Right ventricle myocardium inferior (tissue), 1 donor: ENCODE measurements at regions not wholly inside any gene's neighbourhood (a gene's known extent, or its start where the extent isn't known, plus 50 kb on each side); places are given as distances from the start of the nearest gene placed in this dataset.
A peak's percentile ranks its signal among the peaks of the same experiment; 100 is the strongest.

Experiments
- ATAC-seq: fragments of 200-7000 bp; cut with Tn5 transposase; one replicate; pipeline ENCODE4 v1.9.1; 2020; ENCODE audit warnings: mild to moderate bottlenecking, moderate library complexity
- DNase-seq: peaks from one replicate; pipeline ENCODE4 v3.0.0; 2021; ENCODE audit errors: missing footprints
- intact Hi-C: fragments of 100-400 bp; cut with DNase I; formaldehyde crosslinking; loops from one replicate; pipeline ENCODE4 v1.11.0; 2022
- donor health status: DM: no; HTN: yes; CAD: no; lungs with severe emphysema.

DNA sequence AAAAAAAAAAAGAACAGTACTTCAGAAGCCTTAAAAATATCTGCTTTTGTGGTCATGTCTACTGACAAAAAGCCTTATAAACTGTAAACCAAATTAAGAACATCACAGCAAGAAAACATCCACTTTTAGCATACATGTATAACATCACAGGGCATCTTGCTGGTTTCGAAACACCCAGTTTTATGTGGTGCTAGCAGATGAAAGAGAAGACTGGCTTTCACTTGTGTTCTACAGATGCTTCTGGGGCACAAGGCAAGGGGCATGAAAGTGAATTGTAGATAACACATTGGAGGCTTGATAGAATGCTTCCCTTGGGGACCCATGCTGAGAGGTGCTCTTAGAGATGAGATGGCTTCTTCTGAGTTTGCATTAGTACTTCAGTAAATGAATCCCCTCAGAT is 543.7 kb upstream of the PKN2 start:
- ATAC-seq (no peak), DNase-seq (no peak)
- intact Hi-C loops: no loop called here

DNA sequence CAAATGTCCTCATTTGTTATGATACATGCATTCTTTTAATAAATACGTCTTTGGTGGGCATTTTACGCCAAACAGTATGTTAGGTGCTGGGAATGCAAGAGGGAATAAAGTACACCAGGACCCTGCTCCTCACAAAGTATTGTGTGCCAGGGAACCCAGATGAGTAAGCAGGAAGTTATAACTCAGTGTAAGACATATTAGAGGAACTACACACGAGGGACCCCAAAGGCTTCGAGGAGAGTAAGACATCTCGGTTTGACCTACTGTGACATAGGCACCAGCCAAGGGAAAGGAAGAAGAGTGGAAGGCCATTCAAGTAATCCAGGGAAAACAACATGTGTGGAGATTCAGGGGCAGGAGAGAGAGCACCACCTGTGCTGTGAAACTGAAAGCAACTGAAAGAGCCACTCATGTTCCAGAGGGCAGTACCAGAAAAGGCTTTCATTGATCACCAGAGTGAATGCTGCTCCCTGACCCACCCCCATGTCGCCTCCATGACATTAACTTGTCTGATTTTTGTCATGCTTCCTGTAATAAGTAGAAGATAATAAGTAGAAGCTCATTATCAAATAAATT is 542.5 kb upstream of the PKN2 start:
- DNase-seq (no peak), ATAC-seq (no peak)
- intact Hi-C loops: no loop called here

DNA sequence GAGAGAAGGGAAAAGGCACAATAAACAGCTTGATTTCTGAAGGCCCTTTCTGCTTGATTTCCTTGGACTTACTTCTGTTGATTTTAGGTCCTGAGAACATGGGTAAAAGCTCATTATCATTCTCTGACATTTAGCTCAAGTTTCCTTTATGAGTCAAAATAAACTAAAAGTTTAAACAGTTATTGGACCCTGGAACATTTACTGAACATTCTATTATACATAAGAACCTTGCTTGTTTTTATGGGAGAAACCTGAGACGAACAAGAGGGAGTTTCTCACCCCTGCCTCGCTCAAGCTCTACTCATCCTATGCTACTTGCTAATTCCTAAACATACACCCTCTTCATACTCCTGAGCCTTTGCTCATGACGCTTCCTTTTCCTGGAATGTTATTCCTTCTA is 538.3 kb upstream of the PKN2 start:
- intact Hi-C loops: no loop called here
- DNase-seq: no peak
- no peak for ATAC-seq

DNA sequence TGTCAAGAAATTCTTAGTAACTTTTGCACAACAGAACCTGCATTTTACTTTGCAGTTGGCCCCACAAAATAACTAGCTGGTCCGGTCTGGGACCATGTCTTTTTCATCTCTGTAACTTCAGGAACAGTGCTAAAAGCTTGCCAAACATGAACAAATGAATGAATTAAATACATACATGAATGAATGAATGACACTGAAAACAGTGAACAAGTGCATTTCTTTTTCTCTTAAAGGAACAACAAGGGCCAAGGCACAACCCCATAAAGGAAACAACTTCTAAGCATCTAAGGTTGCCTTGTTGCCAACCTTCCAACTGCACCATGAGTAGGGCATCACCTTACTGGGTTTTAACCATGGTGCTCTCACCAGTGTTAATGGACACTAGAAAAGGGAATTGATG is 534.4 kb upstream of the PKN2 start:
- intact Hi-C loops: no loop called here
- no peak for DNase-seq
- ATAC-seq: no peak

DNA sequence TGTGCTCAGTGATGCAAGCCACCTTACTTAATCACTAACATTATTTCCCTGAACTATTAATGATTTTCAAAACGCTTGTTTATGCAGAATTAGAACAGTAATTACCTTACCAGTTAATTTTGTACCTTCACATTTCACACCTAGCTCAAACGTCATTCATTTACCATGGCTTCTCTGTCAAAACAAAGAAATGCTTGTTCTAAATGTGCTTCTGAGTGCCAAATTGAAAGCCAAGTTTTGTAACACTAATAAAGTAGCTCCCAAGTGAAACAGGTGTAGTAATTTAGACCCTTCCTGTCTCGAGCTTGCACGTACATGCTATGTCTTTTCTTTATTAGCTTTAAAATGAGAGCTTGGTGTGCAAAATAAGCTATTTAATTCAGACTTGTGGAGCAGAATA is 533.7 kb upstream of the PKN2 start:
- no peak for ATAC-seq
- intact Hi-C loops: no loop called here
- no peak for DNase-seq

DNA sequence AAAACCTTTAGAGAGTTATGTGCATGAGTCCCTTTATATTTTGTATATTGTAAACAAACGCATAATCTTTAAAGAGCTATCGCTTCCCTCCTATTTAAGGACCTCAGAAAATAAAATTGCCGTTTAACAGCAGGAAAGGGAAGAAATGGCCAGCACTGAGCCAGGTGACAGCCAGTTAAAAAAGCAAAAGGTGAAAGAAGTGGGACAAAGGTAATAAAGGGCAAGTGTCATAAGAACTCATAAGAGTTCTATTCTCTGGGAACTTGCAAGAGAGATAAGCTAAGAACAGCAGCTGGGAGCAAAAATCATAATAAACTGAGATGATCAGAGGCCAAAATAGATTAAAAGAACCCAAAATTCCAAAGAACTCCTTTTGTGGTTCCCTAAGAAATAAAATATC is 520.9 kb upstream of the PKN2 start:
- intact Hi-C loops: no loop called here
- DNase-seq (no peak), ATAC-seq (no peak)

DNA sequence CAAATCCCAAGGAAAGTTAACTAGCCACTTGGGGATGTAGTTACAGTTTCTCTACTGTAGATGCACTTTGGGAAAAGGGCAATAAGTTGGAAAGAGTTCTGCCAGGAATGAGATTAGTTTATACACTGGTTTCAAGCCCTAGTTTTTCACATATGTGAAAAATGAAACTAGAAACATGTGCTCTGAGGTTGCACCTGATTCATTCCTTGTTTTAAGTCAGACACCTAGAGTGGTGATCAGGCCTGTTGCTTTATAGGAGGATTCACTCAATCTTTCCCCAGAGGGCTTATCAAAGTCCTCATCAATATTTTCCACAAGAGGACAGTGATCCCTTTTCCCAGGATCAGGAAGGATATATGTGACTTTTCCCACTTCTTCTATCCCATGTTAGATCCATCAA is 515.9 kb upstream of the PKN2 start:
- intact Hi-C loops: no loop called here
- ATAC-seq (no peak), DNase-seq (no peak)

DNA sequence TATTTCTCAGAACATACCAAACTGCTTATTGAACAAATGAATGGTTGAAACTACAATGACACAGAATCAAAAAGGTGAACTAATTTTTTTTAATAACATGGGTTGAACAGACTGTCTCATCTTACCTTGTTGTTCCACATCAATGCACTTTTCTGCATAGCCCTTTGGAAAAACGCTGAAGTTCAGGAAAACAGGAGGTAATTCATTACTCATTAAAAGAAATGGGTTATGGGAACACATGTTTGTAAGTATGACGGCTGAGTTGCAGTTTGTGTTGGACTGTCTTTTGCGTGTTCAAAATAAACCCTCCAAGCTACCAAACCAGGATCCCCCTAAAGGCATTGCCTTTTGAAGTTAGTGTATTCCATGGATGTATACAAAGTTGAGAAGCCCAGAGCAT is 514.9 kb upstream of the PKN2 start:
- ATAC-seq (no peak), DNase-seq (no peak)
- intact Hi-C loops: no loop called here

DNA sequence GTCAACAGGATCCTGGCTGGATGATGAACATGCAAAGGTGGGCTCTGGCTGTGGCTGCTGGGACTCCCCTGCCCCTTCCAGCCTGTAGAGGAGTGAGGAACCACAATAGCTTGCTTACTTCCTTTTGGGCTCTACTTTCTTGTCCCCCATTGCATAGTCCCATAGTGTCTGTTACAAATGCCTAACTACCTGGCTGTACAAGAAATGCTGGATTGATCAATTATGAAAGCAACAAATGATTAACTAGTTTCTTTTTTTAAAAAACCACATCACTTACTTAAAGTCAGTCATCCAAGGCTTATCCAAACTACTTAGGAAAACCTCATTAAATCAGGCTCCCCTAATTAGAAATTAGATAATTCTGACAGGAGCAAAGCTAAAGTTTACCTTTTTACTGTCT is 514.1 kb upstream of the PKN2 start:
- ATAC-seq (no peak), DNase-seq (no peak)
- intact Hi-C loops: no loop called here

DNA sequence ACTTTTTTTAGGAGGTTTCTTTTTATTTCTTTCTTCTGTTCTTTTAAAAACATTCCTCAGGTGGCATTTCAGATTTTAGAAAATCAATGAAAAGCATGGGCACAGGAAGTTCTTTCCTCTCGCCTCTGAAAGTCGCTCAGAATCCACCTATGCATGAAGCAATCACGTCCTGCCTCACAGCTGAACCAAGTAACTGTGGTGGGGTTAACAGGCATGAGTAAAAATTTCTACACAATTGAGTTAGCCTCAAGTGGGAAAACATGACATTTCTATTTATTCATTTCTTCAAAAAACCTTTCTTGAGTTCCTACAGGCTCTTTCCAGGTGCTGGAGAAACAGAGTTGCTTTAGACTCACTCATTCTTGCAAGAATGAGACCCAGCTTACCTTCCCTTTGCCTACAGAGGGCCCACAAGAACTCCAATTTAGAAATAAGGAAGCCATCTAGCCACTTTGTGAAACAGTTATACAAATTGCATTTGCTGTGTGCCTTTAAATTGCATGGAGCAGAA is 508.9 kb upstream of the PKN2 start:
- no peak for ATAC-seq
- intact Hi-C loops: no loop called here

DNA sequence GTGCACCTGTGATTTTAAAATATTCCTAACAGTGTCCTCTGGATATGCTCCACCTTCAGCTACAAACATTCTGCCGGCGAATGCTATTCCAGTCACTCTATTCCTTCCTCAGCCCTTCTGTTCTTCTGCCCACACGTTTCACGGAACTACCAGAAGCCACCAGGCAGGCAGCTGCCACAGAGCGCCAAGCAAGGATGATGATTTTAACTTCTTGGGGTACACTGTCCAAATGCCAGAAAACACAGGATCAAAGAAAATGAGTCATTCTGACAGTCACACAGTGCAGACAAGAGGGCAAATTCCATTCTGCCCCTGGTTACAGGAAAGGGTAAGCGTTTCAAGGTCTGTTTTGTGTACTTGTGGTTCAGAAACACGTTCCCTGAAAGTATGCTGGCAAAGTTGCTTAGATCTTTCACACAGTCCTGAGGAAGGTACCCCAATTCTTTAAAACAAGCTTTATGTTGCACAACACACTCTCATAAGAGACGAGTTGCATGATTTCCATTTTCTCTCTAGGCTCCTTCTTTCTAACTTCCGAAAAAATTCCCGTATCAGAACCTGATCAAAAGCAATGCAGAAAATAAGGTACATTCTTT is 508.3 kb upstream of the PKN2 start:
- intact Hi-C loops: no loop called here
- no peak for ATAC-seq
- DNase-seq: no peak

More for the DNA sequence above, 508.9 kb upstream of the PKN2 start:
- DNase-seq: no peak

DNA sequence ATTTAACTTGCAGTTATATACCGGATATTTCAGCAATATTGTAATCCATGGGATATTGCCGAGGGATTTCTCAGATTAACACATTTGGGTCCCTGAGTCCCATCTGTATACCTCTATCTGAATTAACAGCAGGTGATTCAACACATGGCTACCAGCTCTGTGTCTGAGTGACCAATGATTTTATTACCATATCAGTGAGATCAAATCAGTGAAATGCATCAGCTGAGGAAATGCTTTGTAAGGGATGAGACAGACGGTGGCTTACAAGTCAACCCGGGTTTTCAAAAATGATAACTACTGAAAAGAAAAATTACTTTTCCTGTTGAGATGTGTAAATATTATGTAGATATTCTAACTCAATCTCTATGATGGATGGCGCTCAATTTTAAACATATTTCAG is 504.1 kb upstream of the PKN2 start:
- ATAC-seq (no peak), DNase-seq (no peak)
- intact Hi-C loops: loop anchor here (5.0 to 10.0 kb wide), 3 partner anchors 125 to 697 kb away; no protein-coding TSS in a partner anchor

DNA sequence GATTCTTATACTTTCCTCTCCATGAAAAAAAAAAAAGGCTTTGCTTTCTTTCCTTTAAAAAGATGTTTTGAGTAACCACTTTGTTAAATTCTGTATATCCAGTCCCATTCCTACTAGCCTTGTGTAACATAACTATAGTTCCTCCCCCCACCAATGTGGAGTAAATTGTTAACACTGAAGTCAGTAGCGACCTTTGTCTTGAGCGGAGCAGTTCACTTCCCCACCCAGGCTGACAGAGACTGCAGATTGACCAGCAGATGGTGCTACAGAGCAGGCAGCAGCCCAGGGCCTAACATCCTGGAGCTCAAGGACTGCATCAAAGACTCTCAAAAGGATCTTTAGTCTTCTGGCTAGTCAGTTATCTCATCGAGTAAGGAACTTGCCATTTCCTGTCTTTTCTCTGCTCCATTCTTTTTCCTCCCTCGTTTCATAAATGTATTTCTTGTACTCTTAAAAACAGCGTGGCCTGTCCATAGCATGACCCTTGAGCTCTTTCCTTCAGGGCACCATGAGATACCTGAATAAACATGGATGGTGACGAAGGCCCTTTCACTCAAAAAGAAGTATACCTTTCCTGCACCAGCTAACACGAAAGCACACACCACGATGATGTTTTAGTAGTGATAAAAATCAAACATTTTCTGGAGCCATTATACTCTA is 503.5 kb upstream of the PKN2 start:
- DNase-seq (peak; percentile 69), ATAC-seq (peak; percentile 91)
- intact Hi-C loops: loop anchor here (5.0 to 10.0 kb wide), 3 partner anchors 124 to 697 kb away; no protein-coding TSS in a partner anchor

DNA sequence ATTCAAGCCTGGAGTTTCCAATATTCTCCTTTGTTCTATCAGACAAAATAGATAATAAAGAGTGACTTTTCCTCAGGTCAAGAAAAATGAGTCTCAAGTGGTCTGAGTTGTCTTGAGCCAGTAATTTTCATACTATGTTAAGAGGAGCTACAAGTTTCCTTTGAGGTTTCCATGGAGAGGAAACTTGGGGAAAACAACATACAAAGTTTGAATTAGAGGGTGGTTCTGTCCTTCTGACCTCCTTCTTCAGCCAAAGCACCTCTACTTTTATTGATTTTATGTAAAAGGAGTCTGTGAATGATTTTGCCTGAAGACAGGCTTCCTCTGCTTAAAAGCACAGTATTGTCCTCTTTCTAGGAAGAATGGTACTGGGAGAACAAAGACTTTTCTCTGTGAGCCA is 497.2 kb upstream of the PKN2 start:
- intact Hi-C loops: loop anchor here (10.0 kb wide), 1 partner anchor 118 kb away; no protein-coding TSS in a partner anchor
- ATAC-seq (no peak), DNase-seq (no peak)

DNA sequence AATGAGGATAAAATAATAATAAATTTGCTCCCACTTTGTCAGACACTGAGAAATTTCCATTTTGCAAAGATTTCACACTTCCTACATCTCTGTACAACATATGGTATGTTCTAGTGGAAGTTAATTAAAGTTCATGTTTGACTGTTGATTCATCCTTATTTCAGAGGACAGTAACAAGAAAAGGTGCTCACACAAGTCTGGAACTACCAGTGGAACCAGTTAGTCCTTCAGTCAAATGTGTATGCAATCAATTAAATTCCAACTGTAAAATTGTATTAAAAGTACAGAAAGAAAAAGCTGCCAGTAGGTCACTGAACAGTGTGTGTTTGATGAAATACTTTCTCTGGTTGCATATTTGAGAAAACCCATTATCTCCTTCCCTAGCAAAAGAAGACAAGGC is 496.0 kb upstream of the PKN2 start:
- no peak for DNase-seq
- intact Hi-C loops: loop anchor here (10.0 kb wide), 1 partner anchor 117 kb away; no protein-coding TSS in a partner anchor
- no peak for ATAC-seq

DNA sequence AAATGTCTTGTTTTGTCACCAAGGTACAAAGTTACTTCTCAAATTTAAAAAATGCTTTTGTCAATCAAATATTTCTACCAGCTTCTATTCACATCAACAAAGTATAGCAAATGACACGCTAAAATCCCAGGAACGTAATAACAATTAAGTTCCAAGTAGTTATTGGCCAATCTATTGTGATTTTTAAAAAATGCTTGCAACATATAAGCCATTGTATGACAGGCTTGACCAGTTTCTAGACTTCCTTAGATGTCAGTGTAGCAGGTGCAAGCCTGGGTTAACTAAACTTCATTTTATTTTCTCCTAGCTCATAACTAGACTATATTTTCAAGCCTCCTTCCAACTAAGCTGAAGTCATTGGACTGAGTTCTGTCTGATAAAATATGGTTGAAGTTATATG is 494.5 kb upstream of the PKN2 start:
- intact Hi-C loops: loop anchor here (10.0 kb wide), 1 partner anchor 115 kb away; no protein-coding TSS in a partner anchor
- ATAC-seq (no peak), DNase-seq (no peak)

DNA sequence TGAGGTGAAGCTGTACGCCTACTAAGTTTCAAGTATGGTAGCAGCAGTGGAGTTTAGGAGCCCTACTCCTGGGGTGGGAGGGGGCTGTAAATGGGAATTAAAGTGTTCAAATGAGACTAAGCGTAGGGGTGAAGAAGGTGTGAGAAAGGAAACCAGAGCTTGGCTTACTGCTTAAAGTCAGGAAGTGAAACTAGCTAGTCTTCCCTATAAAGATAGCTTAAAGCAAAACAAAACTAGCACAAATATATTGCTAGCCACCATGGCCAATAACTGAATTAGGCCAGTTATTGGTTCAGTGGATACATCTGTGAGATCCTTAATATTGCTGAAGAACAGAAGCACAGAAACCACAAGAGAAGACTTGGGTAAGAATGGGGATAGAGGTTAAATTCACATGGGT is 492.2 kb upstream of the PKN2 start:
- no peak for ATAC-seq
- intact Hi-C loops: no loop called here
- DNase-seq: no peak

DNA sequence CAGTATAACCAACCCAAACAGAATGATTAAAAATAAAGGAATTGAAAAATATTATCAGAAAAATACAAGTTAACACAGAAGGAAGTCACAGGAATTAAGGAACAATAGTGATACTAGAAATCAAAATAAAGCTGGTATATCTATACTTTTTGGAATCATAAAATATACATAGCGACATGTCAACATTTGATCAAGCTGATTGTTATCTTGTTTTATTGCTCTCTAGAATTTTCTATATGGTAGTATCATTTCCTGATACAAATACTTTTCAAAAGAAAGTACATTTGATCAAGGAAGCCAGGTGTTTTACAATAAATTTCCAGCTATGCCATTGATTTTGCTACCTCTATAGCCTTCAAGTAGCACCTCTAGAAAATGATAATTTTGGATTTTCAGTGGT is 489.5 kb upstream of the PKN2 start:
- ATAC-seq (no peak), DNase-seq (no peak)
- intact Hi-C loops: no loop called here

DNA sequence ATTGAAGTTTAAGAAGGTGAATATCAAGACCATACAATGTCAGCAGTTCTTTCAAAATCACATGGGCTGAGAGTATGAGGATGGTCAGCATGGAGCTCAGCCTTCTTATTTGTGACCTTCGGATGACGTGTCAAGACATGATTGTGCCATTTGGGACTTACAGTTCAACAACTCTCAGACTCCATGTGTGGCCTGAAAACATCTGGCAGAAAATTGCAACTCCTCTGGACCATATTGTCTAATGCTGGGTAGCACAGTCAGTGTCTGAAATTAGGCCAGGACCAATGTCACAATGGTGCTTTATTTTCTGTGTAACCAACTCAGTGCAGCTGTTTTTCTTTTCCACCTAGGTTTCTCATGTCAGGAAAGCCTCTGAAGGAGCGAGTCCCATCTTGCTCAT is 483.5 kb upstream of the PKN2 start:
- intact Hi-C loops: no loop called here
- no peak for ATAC-seq

DNA sequence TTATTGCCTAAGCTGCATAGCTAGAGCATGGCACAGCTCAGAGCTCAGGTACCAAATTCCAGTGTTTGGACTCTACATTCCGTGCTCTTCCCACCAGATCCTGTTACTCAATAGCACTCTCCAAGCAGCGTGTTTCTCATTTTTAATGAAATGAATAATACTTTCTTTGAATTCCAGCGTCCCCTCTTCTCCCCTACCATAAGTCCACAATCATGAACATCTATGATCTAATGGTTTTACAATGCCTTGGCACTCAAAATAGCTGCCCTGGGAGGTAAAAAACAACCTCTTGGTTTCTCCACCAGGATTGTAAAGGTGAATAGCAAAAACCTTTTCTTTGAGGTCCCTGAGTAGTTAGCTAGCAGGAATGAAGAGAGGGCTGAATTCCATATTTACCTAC is 480.0 kb upstream of the PKN2 start:
- intact Hi-C loops: no loop called here
- DNase-seq: no peak
- ATAC-seq: no peak

More for the DNA sequence above, 483.5 kb upstream of the PKN2 start:
- no peak for DNase-seq
